Esophagus muscularis mucosa (tissue), 3 donors: ENCODE measurements at regions not wholly inside any gene's neighbourhood (a gene's known extent, or its start where the extent isn't known, plus 50 kb on each side); places are given as distances from the start of the nearest gene placed in this dataset.

ENCODE experiments used
- small RNA-seq, 3 donors: library from RNA; depleted of rRNA; stranded (forward); fragments of <200 nt; gene quantifications; one replicate each; pipeline ENCODE3, GENCODE V24; 2016

Small RNA genes in the stretch of these regions (small RNA-seq; reads per million reads assigned to genes)
- gene TRBV5-2 (0 reads per million in 3 donors), gene TRBV8-1 (0 reads per million in 3 donors), gene TRBV8-2 (0 reads per million in 3 donors)
